ENCODE measurements at regions not wholly inside any gene's neighbourhood (a gene's known extent, or its start where the extent isn't known, plus 50 kb on each side); places are given as distances from the start of the nearest gene placed in this dataset.
"Not testable (repeated sequence)": the region's sequence is repeated elsewhere in the genome, so short reads cannot be mapped to it uniquely, and the experiment has no call there.

DNA sequence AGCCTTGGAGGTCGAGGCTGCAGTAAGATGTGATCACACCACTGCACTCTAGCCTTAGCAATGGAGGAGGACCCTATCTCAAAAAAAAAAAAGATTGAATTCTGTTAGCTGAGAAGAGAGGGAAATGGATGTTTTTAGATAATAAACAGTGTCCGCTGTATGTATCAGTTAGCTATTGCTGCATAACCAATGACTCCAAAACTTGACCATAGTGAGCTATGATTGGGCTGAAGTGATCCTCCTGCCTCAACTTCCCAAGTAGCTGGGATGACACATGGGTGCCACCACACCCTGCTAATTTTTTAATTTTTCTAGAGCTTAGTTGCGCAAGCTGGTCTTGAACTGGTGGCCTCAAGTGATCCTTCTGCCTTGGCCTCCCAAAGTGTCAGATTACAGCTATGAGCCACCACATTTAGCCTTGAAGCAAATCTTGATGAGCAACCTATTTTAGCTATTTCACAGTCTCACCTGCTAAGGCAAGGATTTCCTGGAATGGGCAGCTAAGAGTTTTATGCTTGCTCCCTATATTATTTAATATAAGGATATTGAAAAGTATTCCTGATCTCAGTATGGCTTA, 68.3 kb upstream of the ATF7IP2 start:
- no peak for DNase-seq

DNA sequence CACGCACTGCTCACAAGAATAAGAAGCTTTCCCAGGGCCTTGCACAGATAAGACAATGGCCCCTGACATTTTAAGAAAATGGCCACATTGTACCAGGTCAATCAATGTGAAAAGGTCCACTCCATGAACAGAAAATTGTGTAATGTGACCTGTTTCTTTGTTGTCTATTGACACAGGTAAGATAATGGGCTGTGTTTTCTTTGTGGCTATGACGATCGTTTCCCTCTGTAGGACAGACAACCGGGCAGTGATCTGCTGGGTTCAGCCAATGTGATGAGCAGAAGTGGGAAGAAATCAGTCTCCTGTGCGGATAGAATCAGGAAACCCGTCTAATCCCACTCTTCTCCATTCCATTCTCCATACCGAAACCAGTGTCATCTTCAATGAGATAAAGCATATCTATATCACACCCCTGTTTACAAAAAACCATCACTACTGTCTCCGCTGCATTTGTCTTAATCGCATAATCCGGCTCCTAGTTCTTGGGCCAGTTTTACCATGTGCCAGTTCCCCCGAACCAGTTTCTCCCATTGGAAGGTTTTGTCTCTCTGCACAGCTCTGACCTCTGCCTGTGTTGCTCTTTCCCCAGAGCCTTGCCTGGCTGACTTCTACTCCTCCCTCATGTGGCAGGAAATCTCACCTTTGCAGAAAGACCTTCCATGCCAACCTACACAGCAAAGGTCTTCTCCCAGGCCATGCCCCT, 66.9 kb upstream of the ATF7IP2 start:
- no peak for DNase-seq

DNA sequence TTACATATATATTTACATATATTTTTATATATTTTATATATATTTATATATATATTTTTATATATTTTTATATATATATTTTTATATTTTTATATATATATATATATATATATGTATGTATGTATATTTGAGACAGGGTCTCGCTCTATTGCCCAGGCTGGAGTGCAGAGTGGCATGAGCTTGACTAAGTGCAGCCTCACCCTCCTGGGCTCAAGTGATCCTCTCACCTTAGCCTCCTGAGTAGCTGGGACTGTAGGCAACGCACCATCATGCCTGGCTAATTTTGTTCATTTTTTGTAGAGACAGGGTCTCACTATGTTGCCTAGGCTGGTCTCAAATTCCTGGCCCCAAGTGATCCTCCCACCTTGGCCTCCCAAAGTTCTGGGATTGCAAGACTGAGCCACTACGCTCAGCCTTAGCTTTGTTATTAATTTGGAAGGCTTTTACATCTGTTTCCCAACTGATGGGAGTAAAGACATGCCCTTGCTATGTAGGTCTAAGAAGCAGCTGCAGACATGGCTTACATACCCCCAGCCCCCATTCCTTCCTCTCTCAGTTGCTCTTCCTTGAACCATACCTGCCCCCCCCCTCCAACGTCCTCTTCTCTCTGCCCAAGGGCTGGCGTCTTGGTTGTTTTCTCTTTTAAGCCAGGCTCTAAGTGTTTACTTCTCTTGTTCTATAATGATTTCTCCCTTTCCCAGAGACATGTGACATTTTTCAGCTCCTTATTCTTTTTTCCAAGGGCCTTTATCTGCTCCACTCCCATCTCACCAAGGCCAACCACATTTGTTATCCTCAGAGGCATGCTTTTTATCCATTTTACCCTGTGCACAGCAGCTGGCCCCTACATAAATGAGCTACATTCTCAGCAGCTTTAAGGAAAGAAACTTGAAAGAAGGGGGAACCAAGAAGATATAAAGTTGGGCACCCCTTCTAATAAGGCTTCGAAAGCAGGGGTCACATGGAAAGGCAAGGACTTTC, 64.2 kb upstream of the ATF7IP2 start:
- no peak for DNase-seq

DNA sequence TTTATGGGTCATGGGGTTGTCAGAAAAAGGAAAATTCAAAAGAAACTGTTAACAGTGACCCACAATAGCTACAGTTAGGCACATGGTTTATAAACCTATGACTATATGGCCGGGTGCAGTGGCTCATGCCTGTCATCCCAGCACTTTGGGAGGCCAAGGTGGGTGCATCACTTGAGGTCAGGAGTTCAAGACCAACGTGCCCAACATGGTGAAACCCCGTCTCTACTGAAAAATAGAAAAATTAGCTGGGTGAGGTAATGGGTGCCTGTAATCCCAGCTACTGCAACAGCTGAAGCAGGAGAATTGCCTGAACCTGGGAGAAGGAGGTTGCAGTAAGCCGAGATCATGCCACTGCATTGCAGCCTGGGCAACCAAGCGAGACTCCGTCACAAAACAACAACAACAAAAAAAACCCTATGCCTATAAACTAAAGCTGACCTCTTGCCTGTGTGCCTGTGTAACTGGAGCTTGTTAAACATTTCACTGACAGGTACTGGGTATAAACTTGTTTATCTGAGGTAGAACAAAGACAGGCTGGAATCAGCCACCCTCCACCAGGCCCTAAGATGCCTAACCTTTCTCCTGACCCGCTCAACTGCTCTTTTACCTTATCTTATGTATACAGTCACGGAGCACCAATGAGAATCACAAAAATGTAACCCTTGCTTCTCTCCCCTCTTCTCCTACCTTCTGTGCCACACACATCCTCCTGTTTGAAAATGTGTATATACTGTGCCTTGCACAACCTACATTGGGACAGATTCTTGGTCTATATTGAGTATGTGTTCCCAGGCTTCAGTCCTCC, 62.9 kb upstream of the ATF7IP2 start:
- no peak for DNase-seq

DNA sequence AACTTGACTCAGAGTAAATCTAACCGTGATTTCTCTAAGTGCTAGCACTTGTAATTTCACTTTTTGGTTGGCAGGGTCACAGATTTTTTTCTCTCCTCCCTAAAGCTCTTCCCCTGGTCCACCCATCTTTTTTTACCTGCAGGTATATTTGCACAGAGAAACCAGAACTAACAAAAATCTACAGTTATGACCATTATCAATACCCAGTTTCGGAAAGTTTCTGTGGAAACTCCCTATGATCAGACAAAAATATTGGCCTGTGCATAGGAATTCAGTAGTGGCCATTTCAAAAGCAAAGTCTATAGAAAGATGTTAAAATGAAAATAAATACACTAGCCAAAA, 62.4 kb upstream of the ATF7IP2 start:
- no peak for DNase-seq

DNA sequence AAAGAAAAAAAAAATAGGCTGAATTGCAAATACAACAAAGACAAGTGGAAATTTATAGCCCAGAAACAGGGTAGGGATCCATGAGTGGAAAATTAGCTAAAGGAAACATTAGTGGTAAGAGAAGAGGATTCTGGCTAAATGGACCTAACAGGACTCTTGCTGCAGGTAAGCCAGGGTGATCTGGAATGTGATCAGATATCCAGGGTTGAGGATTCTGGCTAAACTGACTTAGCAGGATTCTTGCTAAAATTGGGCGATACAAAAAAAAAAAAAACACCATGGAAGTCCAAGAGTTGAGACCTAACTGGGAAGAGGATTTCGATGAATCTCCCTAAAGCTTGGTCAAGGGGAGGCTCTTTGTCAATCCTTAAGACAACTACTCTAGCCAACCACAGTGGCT, 61.7 kb upstream of the ATF7IP2 start:
- DNase-seq, result no peak

DNA sequence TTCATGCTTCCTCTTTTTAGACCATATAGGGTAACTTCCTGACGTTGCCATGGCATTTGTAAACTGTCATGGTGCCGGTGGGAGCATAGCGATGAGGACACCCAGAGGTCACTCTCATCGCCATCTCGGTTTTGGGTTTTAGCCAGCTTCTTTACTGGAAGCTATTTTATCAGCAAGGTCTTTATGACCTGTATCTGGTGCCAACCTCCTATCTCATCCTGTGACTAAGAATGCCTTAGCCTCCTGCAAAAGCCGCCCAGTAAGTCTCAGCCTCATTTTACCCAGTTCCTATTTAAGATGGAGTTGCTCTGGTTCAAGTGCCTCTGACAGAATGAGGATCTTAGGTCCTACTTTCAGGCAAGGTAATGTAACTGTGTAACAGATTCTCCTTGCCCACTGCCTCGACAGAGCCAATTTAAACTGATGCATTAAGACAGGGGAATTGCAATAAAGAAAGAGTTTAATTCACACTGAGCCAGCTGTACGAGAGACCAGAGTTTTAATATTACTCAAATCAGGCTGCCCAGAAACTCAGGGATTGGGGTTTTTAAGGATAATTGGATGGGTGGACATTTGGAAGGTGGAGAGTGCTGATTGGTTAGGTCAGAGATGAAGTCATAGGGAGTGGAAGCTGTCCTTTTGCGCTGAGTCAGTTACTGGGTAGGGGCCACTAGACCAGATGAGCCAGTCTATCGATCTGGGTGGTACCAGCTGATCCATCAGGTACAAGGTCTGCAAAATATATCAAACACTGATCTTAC, 59.9 kb upstream of the ATF7IP2 start:
- DNase-seq, result no peak

DNA sequence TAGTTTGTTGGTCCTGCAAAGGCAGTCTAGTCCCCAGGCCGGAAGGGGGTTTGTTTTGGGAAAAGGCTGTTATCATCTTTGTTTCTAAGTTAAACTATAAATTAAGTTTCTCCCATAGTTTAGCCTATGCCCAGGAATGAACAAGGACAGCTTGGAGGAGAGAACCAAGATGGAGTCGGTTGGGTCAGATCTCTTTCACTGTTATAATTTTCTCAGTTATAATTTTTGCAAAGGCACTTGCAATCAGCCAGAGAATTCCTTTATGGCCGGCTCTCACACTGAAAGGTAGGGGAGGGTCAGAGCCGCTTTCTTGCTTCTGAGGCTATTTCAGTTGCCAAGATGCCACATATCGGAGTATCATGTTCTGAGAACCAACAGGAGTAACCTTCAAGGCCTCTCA, 59.2 kb upstream of the ATF7IP2 start:
- DNase-seq, result no peak

DNA sequence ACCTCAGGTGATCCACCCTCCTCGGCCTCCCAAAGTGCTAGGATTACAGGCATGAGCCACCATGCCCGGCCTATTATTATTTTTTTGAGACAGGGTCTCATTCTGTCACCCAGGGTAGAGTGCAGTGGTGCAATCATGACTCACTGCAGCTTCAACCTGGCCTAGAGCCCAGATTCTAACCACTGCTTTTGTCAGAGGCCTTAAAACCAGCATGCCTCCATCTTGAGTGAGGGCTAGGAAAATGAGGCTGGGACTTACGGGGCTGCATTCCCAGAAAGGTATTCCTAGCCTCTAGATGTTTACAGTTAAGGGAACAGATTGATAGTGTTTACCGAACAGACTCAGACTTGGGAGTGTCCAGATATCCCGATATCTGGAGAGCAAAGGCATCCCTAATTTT, 57.6 kb upstream of the ATF7IP2 start:
- not testable (repeated sequence) for DNase-seq

DNA sequence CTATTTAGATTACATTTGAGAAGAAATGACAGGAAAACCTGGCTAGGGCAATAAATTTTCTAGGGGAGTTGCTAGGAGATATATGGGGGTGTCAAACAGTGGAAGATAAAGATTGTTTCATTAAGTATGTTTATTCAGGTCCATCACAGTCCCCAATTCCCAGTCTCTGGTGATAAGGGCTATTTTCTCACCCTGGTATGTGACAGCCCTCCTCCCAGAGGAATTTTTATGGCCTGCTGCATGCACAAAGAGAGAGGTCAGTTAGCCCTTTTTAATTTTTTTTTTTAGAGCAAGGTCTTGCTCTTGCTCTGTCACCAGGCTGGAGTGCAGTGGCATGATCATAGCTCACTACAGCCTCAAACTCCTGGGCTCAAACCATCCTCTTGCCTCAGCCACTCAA, 53.6 kb upstream of the ATF7IP2 start:
- DNase-seq, result no peak

DNA sequence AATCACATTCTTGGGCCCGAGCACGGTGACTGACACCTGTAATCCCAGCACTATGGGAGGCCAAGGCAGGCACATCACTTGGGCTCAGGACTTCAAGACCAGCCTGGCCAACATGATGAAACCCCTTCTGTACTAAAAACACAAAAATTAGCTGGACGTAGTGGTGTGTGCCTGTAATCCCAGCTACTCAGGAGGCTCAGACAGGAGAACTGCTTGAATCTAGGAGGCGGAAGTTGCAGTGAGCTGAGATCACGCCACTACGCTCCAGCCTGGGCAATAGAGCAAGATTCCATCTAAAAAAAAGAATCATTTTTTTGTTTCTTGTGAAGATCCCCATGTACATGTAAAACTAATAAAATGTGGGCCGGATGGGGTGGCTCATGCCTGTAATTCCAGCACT, 53.1 kb upstream of the ATF7IP2 start:
- no peak for DNase-seq

DNA sequence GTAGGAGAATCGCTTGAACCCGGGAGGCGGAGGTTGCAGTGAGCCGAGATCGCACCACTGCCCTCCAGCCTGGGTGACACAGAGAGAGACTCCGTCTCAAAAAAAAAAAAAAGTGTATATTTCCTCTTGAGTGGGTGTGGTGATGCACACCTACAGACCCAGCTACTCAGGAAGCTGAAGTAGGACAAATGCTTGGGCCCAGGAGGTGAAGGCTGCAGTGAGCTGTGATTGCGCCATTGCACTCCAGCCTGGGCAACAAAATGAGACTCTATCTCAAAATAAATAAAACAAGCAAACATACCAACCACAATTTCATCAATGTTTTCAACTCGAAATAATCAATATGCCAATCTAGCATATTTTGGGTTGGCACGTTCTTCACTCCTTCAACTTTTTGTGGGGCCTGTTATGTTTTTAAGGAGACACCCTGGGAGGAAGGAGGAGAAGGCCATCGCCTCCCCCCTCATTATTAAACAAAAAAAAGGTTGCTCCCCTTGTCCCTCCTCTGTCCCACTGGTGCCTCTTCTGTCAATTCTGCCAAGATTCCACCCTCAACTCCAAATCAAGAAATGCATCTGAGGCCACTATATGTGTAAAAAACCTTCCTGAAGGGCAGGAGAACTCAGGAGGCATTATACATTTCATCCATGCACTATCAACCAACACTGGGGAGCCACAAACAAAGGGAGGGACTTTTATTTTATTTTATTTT, 52.4 kb upstream of the ATF7IP2 start:
- DNase-seq, result no peak

DNA sequence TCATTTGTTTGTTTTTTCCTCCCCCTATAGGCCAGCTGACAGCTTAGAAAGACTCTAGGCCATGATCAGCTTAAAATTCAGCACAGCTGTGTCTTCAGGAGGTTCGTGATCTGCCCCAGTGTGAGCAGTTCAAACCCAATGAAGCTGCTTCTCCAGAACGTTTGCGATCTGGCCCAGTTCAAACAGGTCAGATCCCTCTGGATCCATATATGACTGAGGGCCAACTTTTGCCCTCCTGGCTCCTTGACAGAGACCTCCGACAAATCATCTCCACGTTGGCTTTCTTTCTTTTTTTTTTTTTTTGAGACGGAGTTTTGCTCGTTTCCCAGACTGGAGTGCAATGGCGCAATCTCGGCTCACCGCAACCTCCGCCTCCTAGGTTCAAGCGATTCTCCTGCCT, 50.2 kb upstream of the ATF7IP2 start:
- DNase-seq, result no peak
